OCI-LY7 (cell line): ENCODE measurements at regions not wholly inside any gene's neighbourhood (a gene's known extent, or its start where the extent isn't known, plus 50 kb on each side); places are given as distances from the start of the nearest gene placed in this dataset.

Experiments
- CTCF ChIP-seq: fragments of 200-600 bp; sonication (generic); conservative IDR thresholded peaks from 2 replicates; pipeline ENCODE4 v1.5.1; 2014; ENCODE audit warnings: mild to moderate bottlenecking, antibody characterized with exemption, low read length, moderate library complexity, mixed read lengths
- EZH2phosphoT487 ChIP-seq: fragments of 200-600 bp; sonication (generic); IDR thresholded peaks from 2 replicates; pipeline ENCODE4 v1.6.1; 2018; ENCODE audit warnings: low read depth, borderline replicate concordance, mild to moderate bottlenecking, mixed run types, antibody characterized with exemption, low read length, moderate library complexity, mixed read lengths

- TF ChIP-seq CTCF (no peak), EZH2phosphoT487 (no peak)
Measured at GRCh38 chr5:111655169-111655924, 101.6 kb downstream of the NREP start.
